HPDE6-E6E7 (cell line): ENCODE measurements at regions not wholly inside any gene's neighbourhood (a gene's known extent, or its start where the extent isn't known, plus 50 kb on each side); places are given as distances from the start of the nearest gene placed in this dataset.
"Not testable (repeated sequence)": the region's sequence is repeated elsewhere in the genome, so short reads cannot be mapped to it uniquely, and the experiment has no call there.

Experiments used
- DNase-seq: peaks from one replicate; pipeline ENCODE4 v3.0.0; 2011; ENCODE audit warnings: missing footprints; ENCODE audit errors: extremely low spot score

DNA sequence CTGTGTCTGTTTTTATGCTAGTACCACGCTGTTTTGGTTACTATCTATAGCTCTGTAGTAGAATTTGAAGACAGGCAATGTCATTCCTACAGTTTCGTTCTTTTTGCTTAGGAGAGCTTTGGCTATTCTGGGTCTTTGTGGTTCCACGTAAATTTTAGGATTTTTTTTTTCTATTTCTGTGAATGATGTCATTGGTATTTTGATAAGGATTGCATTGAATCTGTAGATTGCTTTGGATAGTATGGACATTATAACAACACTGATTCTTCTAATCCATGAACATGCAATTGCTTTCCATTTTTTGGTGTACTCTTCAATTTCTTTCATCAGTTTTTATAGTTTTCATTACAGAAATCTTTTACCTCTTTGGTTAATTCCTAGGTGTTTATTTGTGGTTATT lies 345.2 kb downstream of the TMEM121 start:
- no peak for DNase-seq

DNA sequence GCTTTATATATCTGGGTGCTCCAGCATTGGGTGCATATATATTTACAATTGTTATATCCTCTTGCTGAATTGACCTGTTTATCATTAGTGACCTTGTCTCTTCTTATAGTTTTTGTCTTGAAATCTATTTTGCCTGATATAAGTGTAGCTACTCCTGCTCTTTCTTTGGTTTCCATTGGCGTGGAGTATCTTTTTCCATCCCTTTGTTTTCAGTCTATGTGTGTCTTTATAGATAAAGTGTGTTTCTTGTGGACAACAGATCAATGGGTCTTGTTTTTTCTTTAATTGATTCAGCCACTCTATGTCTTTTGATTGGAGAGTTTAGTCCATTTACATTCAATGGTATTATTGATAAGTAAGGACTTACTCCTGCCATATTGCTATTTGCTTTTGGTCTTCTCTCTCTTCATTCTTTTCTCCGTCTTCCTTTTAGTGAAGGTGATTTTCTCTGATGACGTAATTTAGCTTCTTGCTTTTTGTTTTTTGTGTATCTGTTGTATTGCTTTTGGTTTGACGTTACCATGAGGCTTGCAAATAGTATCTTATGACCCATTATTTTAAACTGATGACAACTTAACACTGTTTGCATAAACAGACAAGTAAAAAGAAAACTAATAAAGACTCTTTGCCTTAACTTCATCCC lies 347.6 kb downstream of the TMEM121 start:
- no peak for DNase-seq

DNA sequence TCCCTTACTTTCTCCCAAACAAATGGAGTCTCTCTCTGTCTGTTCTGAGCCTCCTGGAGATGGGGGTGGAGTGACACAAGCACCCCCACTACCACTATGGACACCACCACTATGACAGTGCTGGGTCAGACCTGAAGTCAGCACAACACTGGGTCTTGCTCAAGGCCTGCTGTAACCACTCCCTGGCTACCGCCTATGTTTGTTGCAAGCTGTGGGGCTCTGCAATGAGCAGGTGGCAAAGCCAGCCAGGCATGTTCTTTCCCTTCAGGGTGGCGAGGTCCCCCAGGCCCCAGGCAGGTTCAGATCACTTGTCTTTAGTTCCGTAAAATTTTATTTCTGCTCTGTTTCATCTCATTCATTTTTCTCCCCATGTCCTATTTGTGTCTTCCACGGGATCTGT lies 349.8 kb downstream of the TMEM121 start:
- DNase-seq = no peak

DNA sequence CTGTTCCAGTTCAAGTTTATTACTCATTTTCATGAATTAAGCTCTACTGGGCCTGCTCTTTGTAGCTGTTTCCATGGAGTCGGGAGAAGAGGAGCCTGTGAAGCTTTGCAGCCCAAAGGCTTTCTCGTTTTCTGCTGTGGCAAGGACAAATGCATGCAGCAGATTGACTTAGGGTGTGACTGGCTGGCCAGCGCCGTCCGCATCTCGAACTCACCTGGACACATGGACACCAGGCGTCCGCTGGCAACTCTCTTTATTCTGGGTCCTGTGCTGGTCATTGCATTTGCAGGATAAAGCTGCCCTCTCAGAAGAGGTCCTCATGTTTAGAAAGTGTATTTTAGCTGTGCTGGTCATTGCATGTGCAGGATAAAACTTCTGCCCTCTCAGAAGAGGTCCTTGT lies 350.4 kb downstream of the TMEM121 start:
- no peak for DNase-seq

DNA sequence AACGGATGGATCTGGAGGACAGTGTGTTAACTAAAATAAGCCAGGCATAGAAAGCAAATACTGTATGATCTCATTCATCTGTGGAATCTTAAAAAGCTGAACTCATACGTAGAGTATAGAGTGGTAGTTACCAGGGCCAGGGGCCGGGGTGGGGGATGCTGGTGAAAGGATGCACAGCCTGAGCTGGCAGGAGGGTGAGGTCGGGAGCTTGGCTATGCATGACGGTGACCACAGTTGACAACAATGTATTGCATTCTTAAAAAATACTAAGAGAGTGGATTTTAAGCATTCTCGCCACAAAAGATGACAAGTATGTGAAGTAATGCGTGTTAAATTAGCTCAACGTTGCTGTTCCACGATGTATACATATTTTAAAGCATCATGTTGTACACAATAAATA lies 351.3 kb downstream of the TMEM121 start:
- DNase-seq = no peak

DNA sequence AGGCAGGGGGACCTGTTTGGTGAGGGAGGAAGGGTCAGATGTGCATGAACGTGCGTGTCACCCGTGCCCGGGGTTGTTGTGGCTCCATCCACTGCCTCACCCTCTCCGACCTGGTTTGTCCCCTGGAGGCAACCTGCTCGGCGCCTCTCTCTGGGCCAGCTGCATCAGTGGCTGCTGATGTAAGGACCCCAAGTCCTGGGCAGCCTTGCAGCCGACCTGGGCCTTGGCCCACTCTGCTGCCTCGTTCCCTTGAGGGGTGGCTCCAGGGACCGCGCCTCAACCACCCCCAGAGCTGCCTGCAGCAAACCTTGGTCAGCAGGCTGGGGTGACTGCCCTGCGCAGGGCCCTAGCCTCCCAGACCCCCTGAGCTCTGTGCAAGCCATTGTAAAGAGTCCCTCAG lies 351.7 kb downstream of the TMEM121 start:
- DNase-seq = no peak

DNA sequence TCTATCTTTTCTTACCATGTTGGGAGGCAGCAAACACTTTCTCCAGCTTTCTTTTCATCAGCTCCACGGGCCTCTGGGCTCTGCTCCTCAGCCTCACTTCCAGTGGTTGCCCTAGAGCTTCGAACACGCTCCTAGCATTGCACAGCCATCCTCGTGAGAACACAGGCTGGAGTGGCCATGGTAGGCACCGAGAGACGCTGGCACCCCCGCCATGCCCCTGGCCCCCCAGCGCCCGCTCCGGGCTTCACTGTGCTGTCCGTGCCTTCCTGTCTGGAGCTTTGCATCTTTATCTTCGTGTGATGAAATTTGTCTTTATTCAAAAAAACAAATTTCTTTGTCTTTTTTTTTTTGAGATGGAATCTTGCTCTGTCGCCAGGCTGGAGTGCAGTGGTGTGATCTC lies 352.2 kb downstream of the TMEM121 start:
- no peak for DNase-seq

DNA sequence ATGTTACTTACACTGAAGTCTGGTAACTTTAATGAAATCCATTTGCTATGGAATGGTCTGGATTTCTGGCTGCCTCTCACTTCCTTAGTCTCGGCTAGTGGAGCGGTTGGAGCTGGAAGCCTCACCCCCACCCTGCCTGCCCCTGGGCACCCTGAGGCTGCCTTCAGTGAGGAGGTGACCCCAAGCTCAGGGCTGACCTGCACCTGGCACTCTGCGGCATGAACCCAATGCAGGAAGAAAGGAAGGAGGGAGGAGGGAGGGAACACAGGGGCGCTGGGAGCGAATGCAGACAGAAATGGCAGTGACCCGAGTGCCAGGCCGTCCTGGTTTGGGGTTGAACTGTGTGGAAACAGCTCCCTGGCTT lies 353.1 kb downstream of the TMEM121 start:
- no peak for DNase-seq

DNA sequence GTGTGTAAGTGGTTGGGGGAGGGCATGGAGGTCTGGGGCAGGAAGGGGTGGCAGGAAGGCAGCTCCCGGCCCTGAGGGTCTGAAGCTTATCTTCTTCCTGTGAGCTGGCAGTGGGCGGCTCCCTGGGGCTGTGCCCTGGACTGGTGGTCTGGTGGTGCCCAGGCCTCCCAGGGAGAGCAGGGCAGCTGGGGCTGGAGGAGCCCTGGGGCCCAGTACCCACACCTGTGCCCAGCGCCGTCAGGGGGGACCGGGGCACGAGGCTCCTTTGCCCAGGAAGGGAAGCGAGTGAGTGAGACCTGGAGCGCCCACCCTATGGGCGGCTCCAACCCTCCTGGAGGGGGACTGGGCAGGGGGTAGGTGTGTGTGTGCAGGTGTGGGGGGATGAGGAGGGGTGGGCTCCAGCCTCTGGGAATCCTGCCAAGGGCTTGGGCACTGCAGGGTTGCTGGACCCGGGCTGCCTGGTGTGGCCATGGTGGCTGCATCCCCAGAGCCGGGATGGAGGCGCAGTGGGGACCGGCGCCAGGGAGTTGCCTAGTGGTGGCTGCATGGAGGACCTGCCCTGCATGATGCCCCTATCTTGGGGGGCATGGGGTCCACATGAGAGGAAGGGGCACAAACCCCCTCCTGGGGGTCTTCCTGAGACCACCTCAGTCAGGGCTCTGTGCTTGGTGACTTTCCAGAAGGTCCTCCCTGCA lies 353.6 kb downstream of the TMEM121 start:
- no peak for DNase-seq

DNA sequence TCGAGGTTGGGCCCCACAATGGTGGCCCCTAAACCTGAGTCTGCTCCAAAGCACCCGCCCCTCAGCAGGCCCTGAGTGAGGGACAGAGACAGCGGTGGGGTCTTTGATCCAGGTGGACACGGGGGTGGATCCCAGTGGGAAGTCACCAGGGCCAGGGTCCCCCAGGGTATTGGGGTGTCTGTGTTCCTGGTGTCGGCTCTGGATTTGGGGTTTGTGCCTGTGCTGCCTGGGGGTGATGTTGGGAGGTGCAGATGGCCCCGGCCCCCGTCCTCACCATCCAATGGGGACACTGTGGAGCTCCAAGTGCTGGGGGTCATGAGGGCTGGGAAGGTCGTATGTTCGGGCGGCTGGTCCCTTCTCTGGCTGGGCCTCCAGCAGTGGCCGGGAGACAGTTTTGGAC lies 354.2 kb downstream of the TMEM121 start:
- DNase-seq = no peak

DNA sequence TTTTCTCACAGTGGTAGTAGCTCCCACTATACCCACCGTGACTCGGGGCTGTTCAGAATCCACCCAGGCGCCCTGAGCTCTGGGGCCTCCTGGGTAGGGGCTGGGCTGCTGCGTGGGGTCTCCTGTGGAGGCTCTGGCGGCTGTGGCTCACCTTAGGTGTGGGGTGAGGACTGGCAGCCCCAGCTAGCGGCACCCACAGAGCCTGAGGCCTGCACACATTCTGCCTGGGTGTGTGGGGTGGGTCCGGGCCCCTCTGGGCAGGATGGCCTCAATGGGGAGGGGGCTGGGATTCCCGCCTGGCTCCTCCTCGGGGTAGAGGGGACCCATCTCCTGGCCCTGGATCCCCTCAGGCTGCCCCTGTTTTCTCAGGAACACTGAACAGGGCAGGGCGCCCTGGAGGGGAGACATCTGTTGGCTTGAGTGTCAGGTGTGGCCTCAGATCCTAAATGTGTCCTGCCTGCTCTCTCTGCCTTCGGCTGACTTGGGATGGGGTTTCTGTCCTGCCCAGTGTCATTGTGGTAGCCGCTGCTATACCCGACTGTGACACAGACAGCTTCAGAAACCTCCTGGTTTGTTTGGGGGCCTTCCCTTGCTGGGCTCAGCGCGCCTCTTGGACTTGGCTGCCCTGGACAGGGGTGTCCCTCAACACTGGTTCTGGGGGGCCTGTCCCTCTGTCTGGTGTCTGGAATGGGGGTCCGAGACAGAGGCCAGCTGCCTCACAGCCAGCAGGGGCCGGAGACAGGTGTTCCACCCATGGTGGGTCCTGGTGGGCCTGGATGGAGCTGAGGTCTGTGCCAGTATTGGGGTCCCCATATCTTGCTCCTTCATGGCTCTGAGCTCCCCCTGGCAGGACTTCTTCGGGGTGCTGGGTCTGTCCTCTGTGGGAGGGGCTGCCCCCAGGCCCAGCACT lies 354.9 kb downstream of the TMEM121 start:
- no peak for DNase-seq

DNA sequence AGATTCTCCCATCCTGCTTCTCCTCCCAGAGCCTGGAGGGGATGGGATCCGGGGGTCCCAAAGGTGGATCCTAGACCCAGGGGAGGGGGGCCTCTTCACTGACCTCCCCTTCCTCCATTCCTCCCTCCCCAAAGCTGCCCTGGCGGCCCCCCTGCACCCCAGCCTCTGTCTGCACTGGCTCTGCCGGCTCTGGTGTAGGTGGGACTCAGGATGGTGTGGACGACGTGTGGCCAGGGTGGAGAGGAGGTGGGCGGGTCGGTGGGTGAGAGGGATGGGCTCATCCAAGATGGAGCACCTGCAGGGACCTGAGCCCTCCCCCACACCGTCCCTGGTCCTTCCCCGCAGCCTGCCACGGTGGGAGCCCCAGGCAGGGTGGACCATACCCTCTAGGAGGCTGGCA lies 355.6 kb downstream of the TMEM121 start:
- not testable (repeated sequence) for DNase-seq

DNA sequence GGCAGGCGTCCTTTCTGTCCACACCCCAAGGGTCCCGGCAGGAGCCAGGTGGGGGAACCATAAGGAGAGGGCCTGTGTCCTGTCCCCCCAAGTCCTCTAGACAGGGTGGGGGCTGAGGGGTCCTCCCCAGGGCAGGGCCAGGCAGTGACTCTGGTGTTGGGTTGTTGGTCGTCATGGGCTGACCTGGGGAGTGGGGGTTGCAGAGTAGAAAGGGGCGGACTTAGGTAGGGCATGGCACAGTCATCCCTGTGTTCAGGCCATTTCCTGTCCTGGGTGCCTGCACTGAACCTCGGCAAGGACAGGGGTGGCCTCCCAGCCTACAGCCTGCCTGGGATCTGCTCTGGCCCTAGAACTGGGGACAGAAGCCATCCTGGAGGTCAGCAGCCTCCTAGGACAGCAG lies 356.2 kb downstream of the TMEM121 start:
- no peak for DNase-seq

DNA sequence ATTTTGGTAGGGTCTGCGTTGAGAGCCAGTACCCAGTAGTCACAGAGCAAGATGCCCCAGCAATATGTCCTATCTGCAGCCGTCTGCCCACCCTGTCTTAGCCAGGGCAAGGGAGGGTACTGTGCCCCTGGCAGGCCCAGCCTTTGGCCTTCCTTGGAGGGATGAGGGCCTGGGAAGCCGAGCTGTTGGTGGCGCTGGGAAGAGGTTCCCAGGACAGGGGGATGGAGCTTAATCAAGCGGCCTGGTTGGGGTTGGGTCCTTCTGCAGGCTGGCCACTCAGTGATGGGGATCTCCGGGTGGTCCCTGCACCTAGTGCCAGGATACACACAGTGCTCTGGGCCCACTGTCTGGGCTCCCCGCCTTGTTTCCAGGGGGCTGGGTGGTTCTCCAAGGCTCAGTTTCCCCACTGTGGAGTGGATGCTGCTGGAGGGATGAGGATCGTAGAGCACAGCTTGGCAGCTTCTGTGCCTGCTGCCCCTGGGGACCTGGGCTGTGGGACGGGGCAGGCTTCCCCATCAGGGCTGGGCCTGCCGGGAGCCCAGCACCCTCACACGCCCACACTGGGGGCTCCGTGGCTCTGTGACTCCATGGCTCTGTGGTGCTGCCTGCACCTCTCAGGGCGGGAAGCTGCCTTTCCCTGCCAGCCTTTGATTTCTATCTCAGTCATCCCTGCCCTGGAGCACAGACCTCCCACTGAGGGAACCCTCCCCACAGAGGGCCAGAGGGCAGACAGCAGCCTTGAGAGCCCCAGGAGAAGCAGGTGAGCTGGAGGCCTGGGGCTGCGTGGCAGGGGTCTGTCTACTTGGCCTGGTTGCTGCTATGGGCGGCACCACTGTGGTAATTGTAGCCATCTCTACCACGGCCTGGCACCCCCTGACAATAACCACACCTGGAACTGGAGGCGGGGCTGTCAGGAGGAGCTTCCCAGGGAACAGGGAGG lies 357.0 kb downstream of the TMEM121 start:
- DNase-seq = no peak

DNA sequence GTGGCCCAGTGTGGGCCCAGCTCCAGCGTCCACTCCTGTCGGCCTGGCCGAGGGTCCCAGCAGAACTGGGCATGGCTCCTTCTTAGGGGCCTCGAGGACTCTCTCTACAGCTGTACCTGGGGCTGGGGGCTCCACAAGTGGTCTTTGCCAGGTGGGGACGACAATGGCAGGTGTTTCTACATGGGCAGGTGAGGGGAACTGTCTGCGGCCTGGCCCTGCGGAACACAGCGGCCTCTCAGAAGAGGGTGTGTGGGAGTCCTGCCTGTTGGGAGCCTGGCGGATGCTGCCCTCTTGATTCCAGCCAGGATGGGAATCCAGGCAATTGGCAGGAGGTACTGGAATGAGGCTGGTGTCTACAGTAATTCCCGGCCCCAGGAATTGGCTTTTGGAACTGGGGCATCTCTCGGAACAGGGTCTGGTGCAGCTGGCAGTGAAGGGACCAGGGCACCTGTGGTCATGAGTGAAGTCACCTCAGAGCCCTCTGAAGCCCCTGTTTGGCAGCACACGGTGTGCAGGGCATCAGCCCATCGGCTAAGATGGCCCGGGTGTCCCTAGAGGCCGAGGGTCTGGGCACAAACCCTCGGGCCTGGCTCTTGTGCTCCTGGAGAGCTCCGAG lies 357.9 kb downstream of the TMEM121 start:
- DNase-seq = not testable (repeated sequence)

DNA sequence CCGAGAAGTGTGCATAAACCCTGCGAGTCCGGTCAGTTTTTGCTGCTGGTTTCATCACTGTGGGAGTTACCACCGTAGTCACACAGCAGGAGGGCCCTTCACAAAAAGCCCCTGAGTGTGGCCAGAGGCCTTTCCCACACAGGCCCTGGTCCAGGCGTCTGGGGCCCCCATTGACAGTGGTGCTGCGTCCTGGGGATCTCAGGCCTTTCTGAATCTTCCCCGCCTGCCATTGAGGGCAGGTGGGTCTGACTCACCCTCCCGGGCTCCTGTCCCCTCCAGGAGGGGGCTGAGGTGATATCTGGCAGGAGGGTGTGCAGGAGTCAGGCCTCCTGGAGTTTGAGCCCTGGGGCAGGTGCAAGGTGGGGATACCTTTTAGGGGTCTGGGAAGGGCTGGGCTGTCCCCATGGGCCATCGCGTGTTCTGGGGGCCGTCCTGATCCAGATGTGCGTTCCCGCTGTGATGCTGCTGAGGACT lies 358.5 kb downstream of the TMEM121 start:
- DNase-seq = no peak

DNA sequence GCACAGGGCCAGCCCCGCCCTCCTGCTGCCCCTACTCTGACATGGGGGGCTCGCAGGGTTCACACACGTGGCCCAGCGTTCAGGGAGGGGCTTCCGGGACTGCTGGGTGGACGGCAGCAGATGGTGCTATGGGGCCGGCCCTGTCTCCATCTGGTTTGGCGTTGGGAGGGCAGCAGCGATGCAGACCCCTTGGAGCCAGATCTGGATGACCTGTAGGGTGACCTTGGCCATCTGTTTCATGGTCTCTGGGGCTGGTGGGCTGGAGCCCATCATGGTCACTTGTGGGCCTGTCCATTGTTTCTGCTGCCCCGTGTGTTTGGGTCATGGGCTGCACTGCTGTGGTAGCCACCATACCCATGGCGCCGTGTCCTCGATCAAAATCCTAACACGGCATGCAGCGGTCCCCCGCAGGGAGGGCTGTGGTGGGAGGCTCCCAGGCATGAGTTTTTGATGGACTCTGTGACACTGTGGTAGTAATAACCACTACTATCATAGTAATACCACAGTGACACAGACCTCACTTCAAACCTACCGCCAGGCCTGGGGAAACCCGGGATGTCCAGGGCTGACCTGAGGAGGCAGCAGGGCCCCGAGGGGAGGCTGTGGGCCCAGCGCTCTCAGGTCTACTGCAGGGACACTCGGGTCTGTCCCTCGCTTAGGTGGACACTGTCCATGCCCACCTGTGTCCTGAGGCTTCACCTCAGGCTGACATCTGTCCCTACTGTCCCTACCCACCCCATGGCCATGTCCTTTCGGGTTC lies 359.4 kb downstream of the TMEM121 start:
- no peak for DNase-seq

DNA sequence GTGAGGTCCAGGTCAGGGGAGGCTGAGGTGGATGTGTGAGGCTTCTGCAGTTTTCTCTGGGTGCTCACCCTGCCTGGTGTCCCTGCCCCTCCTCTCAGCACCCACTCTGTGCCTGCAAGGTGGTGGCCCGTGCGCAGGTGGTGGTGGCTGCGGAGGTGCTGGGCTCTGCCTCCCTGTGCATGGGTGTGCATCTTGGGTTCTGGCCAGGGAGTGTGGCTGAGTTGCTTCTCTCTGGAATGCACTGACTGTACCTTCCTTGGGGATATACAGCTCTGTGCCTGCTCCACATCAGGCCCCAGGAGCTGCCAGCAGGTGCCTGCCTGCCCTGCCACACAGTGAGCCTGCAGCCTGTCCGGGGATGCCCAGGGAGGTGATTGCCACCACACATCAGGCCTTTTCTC lies 360.4 kb downstream of the TMEM121 start:
- not testable (repeated sequence) for DNase-seq

DNA sequence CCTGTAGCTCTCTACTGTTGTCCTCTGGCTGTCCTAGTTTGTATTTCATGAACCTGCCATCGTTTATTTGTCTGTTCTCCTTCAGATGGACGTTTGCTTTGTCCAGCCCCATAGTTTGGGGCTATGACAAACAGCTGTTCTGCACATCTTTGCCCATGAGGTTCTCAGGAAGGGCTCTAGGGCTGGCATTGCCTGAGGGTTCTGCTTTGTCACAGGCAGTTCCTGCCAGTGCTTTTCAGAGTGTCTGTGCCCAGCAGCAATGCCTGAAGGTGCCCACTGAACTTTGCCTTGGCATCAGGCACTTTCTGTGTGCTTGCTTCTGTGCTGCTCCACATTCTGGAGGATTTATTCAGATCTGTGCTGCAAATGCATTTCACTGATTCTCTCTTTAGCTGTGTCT lies 361.3 kb downstream of the TMEM121 start:
- no peak for DNase-seq

DNA sequence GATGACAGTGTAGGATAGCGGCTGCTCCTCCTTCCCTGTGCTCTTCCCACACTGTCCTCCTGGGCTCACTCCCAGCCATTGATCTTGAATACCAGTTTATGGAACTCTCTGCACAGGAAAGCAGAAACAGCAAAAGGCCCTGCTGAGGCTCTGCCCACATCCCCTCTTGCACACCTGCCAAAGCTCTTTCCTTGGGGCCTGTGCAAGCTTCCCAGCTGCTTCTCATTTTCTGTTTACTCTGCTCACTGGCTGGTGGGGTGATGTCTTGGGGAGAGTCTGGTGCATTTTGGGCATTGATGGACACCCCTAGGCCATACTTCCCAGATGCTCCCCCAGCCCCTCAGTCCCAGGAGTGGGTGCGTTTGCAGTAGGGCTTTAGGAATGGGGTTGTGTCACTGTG lies 361.8 kb downstream of the TMEM121 start:
- no peak for DNase-seq
